DND-41 (cell line): ENCODE measurements at regions not wholly inside any gene's neighbourhood (a gene's known extent, or its start where the extent isn't known, plus 50 kb on each side); places are given as distances from the start of the nearest gene placed in this dataset.

Source experiments
- ATAC-seq: fragments of 200-7000 bp; cut with Tn5 transposase; 3 replicates; pipeline ENCODE4 v1.9.1; 2021; ENCODE audit warnings: low read depth; ENCODE audit not compliant: insufficient read depth
- DNase-seq: peaks from one replicate; pipeline ENCODE4 v3.0.0-alpha.2; 2020
- H2AFZ ChIP-seq: 2 replicates; pipeline ENCODE4 v1.6.0; 2012; ENCODE audit warnings: low read depth, low read length
- H3K27ac ChIP-seq: 2 replicates; pipeline ENCODE4 v1.5.1; 2012; ENCODE audit warnings: low read length, inconsistent platforms
- H3K27me3 ChIP-seq: fragments of 200-600 bp; sonication (generic); 2 replicates; pipeline ENCODE4 v1.6.0; 2012; ENCODE audit warnings: low read length, mild to moderate bottlenecking, inconsistent platforms; ENCODE audit not compliant: insufficient read depth, poor library complexity
- H3K36me3 ChIP-seq: 2 replicates; pipeline ENCODE4 v1.5.1; 2012; ENCODE audit warnings: low read length, inconsistent platforms; ENCODE audit not compliant: insufficient read depth
- H3K4me1 ChIP-seq: 2 replicates; pipeline ENCODE4 v1.5.1; 2012; ENCODE audit warnings: mild to moderate bottlenecking, low read length; ENCODE audit not compliant: insufficient read depth
- H3K4me2 ChIP-seq: 2 replicates; pipeline ENCODE4 v1.6.0; 2012; ENCODE audit warnings: mild to moderate bottlenecking, moderate library complexity, low read length, inconsistent platforms; ENCODE audit not compliant: insufficient read depth
- H3K4me3 ChIP-seq, 2 experiments: fragments of 200-600 bp in 1 of 2; shearing (Covaris generic) in 1 of 2; 2 replicates each; pipeline ENCODE4 v1.5.1; 2012 to 2016; ENCODE audit warnings: inconsistent platforms in 2 of 2, low read length in 2 of 2, mild to moderate bottlenecking in 2 of 2, low read depth in 1 of 2, moderate library complexity in 1 of 2
- H3K79me2 ChIP-seq: 2 replicates; pipeline ENCODE4 v1.6.0; 2012; ENCODE audit warnings: low read length, inconsistent platforms; ENCODE audit not compliant: insufficient read depth
- H3K9ac ChIP-seq: 2 replicates; pipeline ENCODE4 v1.6.0; 2012; ENCODE audit warnings: low read depth, mild to moderate bottlenecking, inconsistent platforms, low read length, moderate library complexity
- H3K9me3 ChIP-seq: 2 replicates; pipeline ENCODE4 v1.5.1; 2012; ENCODE audit warnings: low read length, moderate library complexity, mild to moderate bottlenecking, inconsistent platforms; ENCODE audit not compliant: insufficient read depth, severe bottlenecking
- H4K20me1 ChIP-seq: 2 replicates; pipeline ENCODE4 v1.6.0; 2012; ENCODE audit warnings: low read length; ENCODE audit not compliant: insufficient read depth
- CTCF ChIP-seq: IDR thresholded peaks from 2 replicates; pipeline ENCODE4 v1.5.1; 2012; ENCODE audit warnings: borderline replicate concordance, low read length, moderate library complexity, mild to moderate bottlenecking; ENCODE audit not compliant: poor library complexity, severe bottlenecking; ENCODE audit errors: extremely low read depth
- EZH2 ChIP-seq: IDR thresholded peaks from 3 replicates; pipeline ENCODE4 v1.6.1; 2012; ENCODE audit warnings: borderline replicate concordance, low read depth, mild to moderate bottlenecking, moderate library complexity, low read length, inconsistent platforms; ENCODE audit not compliant: severe bottlenecking

DNA sequence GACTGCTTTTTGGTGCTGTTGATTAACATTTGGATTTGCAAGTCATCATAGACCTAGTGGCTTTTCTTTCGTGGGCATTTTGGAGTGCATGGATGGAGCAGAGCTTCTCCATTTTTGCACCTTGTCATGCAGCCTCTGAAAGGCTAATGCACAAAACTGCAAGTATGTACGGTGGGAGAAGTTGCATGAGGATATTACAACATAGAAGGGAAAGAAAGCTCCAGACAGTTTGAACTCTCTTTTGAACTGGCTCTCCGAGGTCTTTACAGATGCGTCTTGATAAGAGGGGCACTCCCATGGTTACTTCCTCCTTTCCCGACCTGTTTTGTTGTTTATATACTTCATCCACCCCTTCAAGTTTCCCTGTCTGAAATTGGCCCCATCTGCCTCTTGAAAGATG is 147.1 kb upstream of the GBE1 start:
- Histone ChIP-seq H3K36me3 (no peaks in the 10 kb centered on the region), H3K9ac (no peak overlapping the region), H3K27ac (no peak overlapping the region), H3K4me1 (no peaks in the 10 kb centered on the region), H3K9me3 (peaks cover 9% of the 10 kb centered on the region), H3K4me3 (no peak overlapping the region), H4K20me1 (no peaks in the 10 kb centered on the region), H3K27me3 (no peaks in the 10 kb centered on the region), H3K4me2 (no peak overlapping the region), H2AFZ (peak overlapping the region; percentile 29; the same call in 1 of the 2 replicates), H3K79me2 (no peaks in the 10 kb centered on the region)
- DNase-seq (no peak), ATAC-seq (no peak)
- TF ChIP-seq EZH2: no peak

DNA sequence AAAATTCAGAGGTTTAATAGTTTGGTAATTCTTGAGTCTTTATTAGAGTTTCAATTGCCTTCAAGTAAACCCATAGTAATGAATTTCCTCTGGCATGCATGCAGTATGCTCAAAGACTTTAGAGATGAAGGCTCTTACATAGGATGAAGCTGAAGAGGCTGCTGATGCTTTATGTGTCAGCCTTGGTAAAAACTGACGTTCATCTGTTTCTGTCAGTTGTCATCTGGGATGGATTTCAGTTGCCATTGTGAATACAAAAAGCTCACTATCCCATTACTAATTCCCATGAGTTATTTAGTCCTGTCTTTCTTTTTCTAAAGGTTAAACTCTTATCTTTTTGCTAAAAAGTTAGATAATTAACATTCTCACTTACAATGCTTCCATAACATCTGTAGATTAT is 136.9 kb upstream of the GBE1 start:
- Histone ChIP-seq H2AFZ (no peak overlapping the region), H3K79me2 (no peaks in the 10 kb centered on the region), H3K36me3 (no peaks in the 10 kb centered on the region), H3K4me1 (no peaks in the 10 kb centered on the region), H3K9me3 (peaks cover 5% of the 10 kb centered on the region), H3K27ac (no peak overlapping the region), H4K20me1 (no peaks in the 10 kb centered on the region), H3K9ac (no peak overlapping the region), H3K4me2 (no peak overlapping the region), H3K27me3 (no peaks in the 10 kb centered on the region), H3K4me3 (no peak overlapping the region)
- DNase-seq (no peak), ATAC-seq (no peak)
- no peak for TF ChIP-seq EZH2
- TF ChIP-seq CTCF: no peak

DNA sequence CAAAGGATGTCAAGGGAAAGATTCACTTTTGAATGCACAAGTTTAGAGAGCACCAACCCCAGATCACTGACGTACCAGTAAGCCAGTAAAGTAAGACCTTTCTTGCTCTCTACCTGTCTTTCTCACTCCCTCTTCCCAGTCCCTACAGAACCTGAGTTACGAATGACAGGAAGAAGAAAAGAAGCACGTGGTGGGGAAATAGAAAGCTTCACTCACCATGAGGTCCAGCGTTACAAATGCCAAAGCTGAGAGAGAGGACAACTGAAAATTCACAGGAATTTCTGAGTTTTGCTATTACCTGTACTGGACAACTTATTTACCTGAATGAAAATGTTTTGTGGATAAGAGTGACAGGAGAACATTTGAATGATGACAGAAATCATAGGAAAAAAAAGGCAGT is 133.2 kb upstream of the GBE1 start:
- H2AFZ ChIP-seq: no peak overlapping the region
- H3K36me3 ChIP-seq: no peaks in the 10 kb centered on the region
- no peak for TF ChIP-seq CTCF

DNA sequence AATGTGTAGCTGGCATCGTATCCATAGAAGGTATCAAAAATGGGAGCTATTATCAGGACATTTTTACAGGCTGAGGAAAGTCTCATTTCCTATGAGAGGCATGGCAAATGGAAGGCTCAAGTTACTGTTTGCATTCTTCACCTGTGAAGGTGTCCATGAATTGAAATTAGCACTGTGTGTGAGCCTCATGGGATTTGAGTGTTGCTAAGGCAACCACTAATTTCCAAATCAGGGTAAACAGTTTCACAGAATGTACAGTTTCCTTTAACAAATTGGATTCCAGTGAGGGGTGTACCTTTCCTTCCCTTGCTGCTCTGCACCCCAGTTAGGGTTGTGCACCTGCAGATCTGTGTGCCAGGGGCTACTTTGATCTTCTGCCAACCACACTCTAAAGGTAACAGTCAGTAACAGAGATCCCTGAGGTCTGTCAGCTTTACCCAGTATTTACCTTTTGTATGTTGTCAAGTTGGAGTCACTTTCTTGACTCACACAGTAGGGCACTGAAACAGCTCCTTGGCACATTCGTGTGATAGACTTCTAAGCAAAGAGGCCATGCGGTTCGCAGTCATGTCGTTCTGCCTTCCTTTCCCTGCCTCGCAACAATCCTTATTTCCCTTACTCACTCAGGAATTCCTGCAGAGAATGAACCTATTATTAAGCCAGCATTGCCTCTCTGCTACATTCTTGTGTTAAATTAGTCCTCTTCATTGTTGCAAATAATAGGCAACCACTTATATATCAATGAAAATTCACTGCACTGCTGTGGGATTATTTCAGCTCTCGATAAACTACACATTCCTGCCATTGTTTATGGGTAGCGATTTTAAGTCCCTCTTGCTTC is 129.8 kb upstream of the GBE1 start:
- H2AFZ ChIP-seq: peak overlapping the region; percentile 18; the same call in 1 of the 2 replicates
- no peaks in the 10 kb centered on the region for H4K20me1 ChIP-seq
- H3K4me2 ChIP-seq: no peak overlapping the region
- H3K4me1 ChIP-seq: peaks cover 17% of the 10 kb centered on the region
- H3K4me3 ChIP-seq: no peak overlapping the region
- H3K36me3 ChIP-seq: no peaks in the 10 kb centered on the region
- ATAC-seq (peak; percentile 80), DNase-seq (peak; percentile 29)
- no peak overlapping the region for H3K9ac ChIP-seq
- H3K27ac ChIP-seq: peak overlapping the region; percentile 36
- no peaks in the 10 kb centered on the region for H3K27me3 ChIP-seq
- H3K79me2 ChIP-seq: no peaks in the 10 kb centered on the region
- no peaks in the 10 kb centered on the region for H3K9me3 ChIP-seq
- TF ChIP-seq EZH2: no peak
- no peak for TF ChIP-seq CTCF

More for the DNA sequence above, 133.2 kb upstream of the GBE1 start:
- no peaks in the 10 kb centered on the region for H3K79me2 ChIP-seq
- no peak for ATAC-seq
- H3K9ac ChIP-seq: no peak overlapping the region
- no peaks in the 10 kb centered on the region for H4K20me1 ChIP-seq
- no peak for DNase-seq
- H3K27ac ChIP-seq: no peak overlapping the region
- no peak overlapping the region for H3K4me3 ChIP-seq
- H3K4me1 ChIP-seq: peaks cover 17% of the 10 kb centered on the region
- no peaks in the 10 kb centered on the region for H3K9me3 ChIP-seq
- H3K4me2 ChIP-seq: no peak overlapping the region
- no peaks in the 10 kb centered on the region for H3K27me3 ChIP-seq
